PC-3 (cell line): ENCODE measurements at regions not wholly inside any gene's neighbourhood (a gene's known extent, or its start where the extent isn't known, plus 50 kb on each side); places are given as distances from the start of the nearest gene placed in this dataset.

Experiments used
- CTCF ChIP-seq: fragments of 300-600 bp; sonication (generic); conservative IDR thresholded peaks from 2 replicates; pipeline ENCODE4 v1.5.1; 2017; ENCODE audit warnings: antibody characterized with exemption, low read depth, mild to moderate bottlenecking, low read length
- EZH2 ChIP-seq: fragments of 300-600 bp; sonication (generic); IDR thresholded peaks from one replicate; pipeline ENCODE4 v1.6.1; 2017; ENCODE audit warnings: antibody characterized with exemption, mild to moderate bottlenecking, low read length; ENCODE audit not compliant: unreplicated experiment
- EZH2phosphoT487 ChIP-seq: fragments of 300-600 bp; sonication (generic); IDR thresholded peaks from 2 replicates; pipeline ENCODE4 v1.6.1; 2018; ENCODE audit warnings: mild to moderate bottlenecking, antibody characterized with exemption, low read length, borderline replicate concordance

- TF ChIP-seq CTCF: no peak
- no peak for TF ChIP-seq EZH2
- no peak for TF ChIP-seq EZH2phosphoT487
Observed at GRCh38 chr20:23273776-23274175, 76.8 kb upstream of the NXT1 start.
